Spinal cord (tissue), 9 donors: ENCODE measurements at regions not wholly inside any gene's neighbourhood (a gene's known extent, or its start where the extent isn't known, plus 50 kb on each side); places are given as distances from the start of the nearest gene placed in this dataset.
A peak's percentile ranks its signal among the peaks of the same experiment; 100 is the strongest.

Source experiments
- DNase-seq, 6 donors: peaks; one replicate each; pipeline versions ENCODE4 v3.0.0 to v3.0.0-alpha.2; 2013 to 2015; ENCODE audit warnings: low spot score in 6 of 6, low read depth in 4 of 6
- H3K27ac ChIP-seq: one replicate; pipeline ENCODE4 v1.5.1; 2013; ENCODE audit warnings: low read depth, low read length, control low read depth
- H3K27me3 ChIP-seq: one replicate; pipeline ENCODE4 v1.6.1; 2013; ENCODE audit warnings: low read length; ENCODE audit not compliant: control insufficient read depth, insufficient read depth
- H3K36me3 ChIP-seq: one replicate; pipeline ENCODE4 v1.6.1; 2013; ENCODE audit warnings: low read length; ENCODE audit not compliant: control insufficient read depth, insufficient read depth
- H3K4me1 ChIP-seq: one replicate; pipeline ENCODE4 v1.6.1; 2013; ENCODE audit warnings: low read length; ENCODE audit not compliant: control insufficient read depth, insufficient read depth
- H3K4me3 ChIP-seq: one replicate; pipeline ENCODE4 v1.5.1; 2013; ENCODE audit warnings: low read depth, low read length, control low read depth
- H3K9me3 ChIP-seq: one replicate; pipeline ENCODE4 v1.6.1; 2013; ENCODE audit warnings: low read length; ENCODE audit not compliant: control insufficient read depth, insufficient read depth
- WGBS: methylation state at CpG from one replicate; pipeline ENCODE4 v1.1.5; 2013; ENCODE audit warnings: missing lambda C conversion rate; ENCODE audit not compliant: insufficient coverage; 5-methylcytosine and 5-hydroxymethylcytosine counted together
- donor health status: healthy.

DNA sequence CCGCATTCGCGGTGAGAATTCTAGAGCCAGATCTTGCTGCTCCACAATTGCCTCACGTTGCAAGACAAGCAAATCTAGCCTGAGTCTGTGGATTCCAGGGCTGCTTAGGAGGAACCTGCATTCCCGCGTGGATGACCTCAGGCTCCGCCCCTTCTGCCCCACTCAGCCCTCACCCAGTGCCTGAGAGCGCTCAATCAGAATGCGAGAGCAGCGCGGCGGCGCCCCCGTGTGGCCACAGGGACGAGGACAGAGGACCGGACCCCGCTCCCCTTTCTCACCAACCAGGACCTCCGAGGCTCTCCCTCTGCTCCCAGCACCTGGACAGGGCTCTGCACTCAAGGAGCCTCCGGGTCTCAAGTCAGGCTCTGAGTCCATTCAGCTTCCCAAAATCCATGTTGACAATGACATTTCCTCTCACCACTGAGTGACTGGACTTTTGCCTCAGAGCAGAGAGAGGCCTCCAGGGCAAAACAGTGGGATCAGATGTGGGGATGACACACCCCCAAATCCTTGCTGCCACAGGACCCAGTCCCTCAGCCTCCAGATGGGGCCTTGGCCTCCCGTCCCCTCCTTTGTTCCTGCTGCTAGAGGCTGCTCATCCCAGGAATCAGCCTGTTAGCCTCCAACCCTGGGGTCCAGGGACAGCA, 52.0 kb downstream of the RPP21 start:
- WGBS, result 12% methylated on average over 20 of the region's 20 CpGs
- H3K36me3 ChIP-seq, result no peaks in the 10 kb centered on the region
- peak; percentile 9 to 84 (median 22) for DNase-seq
- no peak overlapping the region for H3K27ac ChIP-seq
- H3K9me3 ChIP-seq, result no peaks in the 10 kb centered on the region
- H3K27me3 ChIP-seq, result peaks cover 11% of the 10 kb centered on the region
- H3K4me3 ChIP-seq, result no peak overlapping the region
- H3K4me1 ChIP-seq, result peaks cover 5% of the 10 kb centered on the region

DNA sequence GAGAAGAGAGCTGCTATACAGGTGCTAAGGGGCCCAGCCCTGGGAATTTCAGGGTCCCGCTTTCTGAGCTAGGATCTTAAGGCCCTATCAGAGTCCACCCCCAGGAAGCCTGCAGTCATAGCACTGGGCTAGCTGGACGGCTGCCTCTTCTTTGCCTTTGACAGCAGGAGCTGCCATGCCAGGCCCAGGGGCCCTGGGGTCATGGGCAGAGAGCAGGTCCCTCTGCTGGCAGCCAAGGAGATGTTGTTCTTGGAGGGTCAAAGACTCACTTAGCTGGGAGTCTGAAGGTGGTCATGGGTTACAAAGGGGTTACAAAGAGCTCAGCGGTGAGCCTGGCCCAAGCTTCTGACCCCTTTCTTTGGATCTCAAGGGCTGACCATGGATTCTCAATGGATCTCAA, 52.7 kb downstream of the RPP21 start:
- no peak for DNase-seq
- Histone ChIP-seq H3K9me3 (no peaks in the 10 kb centered on the region), H3K4me1 (peaks cover 5% of the 10 kb centered on the region), H3K27ac (no peak overlapping the region), H3K27me3 (peaks cover 11% of the 10 kb centered on the region), H3K36me3 (no peaks in the 10 kb centered on the region), H3K4me3 (no peak overlapping the region)
- WGBS, result 37% methylated on average over 3 of the region's 3 CpGs

DNA sequence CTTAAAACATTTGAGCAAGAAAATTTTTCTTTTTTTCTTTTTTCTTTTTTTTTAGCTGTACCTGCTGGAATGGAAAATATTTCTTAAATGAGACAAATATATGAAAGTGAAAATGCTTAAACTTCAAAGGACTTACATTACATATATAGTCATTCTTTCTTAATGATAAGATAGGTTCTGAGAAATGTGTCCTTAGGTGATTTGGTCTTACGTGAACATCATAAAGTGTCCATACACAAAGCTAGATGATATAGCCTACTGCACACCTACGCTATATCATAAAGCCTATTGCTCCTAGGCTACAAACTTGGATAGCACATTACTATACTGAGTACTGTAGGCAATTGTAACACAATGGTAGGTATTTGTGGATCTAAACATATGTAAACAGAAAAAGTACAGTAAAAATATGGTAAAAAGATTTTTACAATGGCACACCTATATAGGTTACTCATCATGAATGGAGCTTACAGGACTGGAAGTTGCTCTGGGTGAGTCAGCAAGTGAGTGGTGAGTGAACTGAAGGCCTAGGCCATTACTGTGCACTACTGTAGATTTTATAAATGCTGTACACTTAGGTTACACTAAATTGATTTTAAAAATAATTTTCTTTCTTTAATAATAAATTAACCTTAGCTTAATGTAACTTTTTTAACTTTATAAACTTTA, 54.6 kb downstream of the RPP21 start:
- no peak overlapping the region for H3K4me3 ChIP-seq
- peaks cover 5% of the 10 kb centered on the region for H3K4me1 ChIP-seq
- no peak for DNase-seq
- no peaks in the 10 kb centered on the region for H3K36me3 ChIP-seq
- H3K27ac ChIP-seq, result no peak overlapping the region
- peaks cover 13% of the 10 kb centered on the region for H3K27me3 ChIP-seq
- WGBS, result no CpG with 5 or more reads among the region's 2 CpGs
- H3K9me3 ChIP-seq, result no peaks in the 10 kb centered on the region

GRCh38 chr6:30405934-30406333, 61.0 kb downstream of the RPP21 start:
- Histone ChIP-seq H3K4me3 (no peak overlapping the region), H3K27me3 (peaks cover 15% of the 10 kb centered on the region), H3K27ac (no peak overlapping the region), H3K4me1 (no peaks in the 10 kb centered on the region), H3K9me3 (no peaks in the 10 kb centered on the region), H3K36me3 (no peaks in the 10 kb centered on the region)
- WGBS, result 86% methylated on average over 1 of the region's 2 CpGs
- DNase-seq, result no peak

GRCh38 chr6:30409184-30409583, 64.2 kb downstream of the RPP21 start:
- Histone ChIP-seq H3K27ac (no peak overlapping the region), H3K36me3 (no peaks in the 10 kb centered on the region), H3K9me3 (peaks cover 2% of the 10 kb centered on the region), H3K27me3 (peaks cover 22% of the 10 kb centered on the region), H3K4me3 (no peak overlapping the region), H3K4me1 (no peaks in the 10 kb centered on the region)
- DNase-seq, result no peak
- WGBS, result 39% methylated on average over 2 of the region's 2 CpGs

DNA sequence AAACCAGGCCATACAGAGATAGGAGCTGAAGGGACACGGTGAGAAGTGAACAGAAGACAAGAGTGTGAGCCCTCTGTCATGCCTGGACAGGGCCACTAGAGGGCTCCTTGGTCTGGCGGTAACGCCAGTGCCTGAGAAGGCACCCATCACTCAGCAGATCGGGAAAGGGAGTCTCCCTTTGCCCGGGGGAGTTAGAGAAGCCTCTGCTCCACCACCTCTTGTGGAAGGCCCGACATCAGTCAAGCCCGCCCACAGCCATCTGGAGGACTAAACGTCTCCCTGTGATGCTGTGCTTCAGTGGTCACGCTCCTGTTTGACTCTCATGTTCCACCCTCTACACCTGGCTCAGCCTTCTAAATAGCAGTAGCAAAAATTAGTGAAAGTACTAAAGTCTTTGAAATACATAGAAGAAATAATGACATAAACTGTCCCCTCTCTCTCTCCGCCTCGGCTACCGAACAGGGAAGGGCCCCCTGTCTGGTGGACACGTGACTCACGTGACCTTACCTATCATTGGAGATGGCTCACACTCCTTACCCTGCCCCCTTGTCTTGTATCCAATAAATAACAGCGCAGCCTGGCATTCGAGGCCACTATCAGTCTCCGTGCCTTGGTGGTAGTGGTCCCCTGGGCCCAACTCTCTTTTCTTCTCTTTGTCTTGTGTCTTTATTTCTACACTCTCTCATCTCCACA, 66.7 kb downstream of the RPP21 start:
- WGBS, result 37% methylated on average over 15 of the region's 17 CpGs
- peak in 3 of 6 donors; percentile 1 to 34 (median 34) for DNase-seq
- peaks cover 2% of the 10 kb centered on the region for H3K9me3 ChIP-seq
- H3K4me1 ChIP-seq, result no peaks in the 10 kb centered on the region
- no peak overlapping the region for H3K27ac ChIP-seq
- no peak overlapping the region for H3K4me3 ChIP-seq
- peaks cover 28% of the 10 kb centered on the region for H3K27me3 ChIP-seq
- no peaks in the 10 kb centered on the region for H3K36me3 ChIP-seq

- DNase-seq, result no peak
- peaks cover 2% of the 10 kb centered on the region for H3K9me3 ChIP-seq
- no peak overlapping the region for H3K4me3 ChIP-seq
- no peak overlapping the region for H3K27ac ChIP-seq
- no peaks in the 10 kb centered on the region for H3K4me1 ChIP-seq
- peaks cover 24% of the 10 kb centered on the region for H3K27me3 ChIP-seq
- 65% methylated on average over 13 of the region's 13 CpGs for WGBS
- H3K36me3 ChIP-seq, result no peaks in the 10 kb centered on the region
Measured at GRCh38 chr6:30418448-30418847, 70.9 kb upstream of the HLA-E start.

DNA sequence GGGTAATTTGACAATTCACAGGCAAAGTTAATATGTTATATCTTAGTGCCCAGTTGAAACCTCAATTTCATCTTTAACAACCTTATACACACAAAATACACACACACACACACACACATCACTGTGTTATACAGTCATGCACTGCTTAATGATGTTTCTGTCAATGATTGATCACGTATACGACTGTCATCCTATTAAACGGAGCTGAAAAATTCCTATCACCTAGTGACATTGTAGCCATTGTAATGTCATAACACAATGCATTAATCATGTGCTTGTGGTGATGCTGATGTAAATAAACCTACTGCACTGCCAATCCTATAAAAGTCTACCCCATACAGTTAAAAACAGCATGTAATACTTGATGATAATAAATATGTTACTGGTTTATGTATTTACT, 64.8 kb upstream of the HLA-E start:
- no peak for DNase-seq
- no peaks in the 10 kb centered on the region for H3K27me3 ChIP-seq
- no CpG with 5 or more reads among the region's 3 CpGs for WGBS
- no peak overlapping the region for H3K4me3 ChIP-seq
- H3K9me3 ChIP-seq, result no peaks in the 10 kb centered on the region
- no peaks in the 10 kb centered on the region for H3K4me1 ChIP-seq
- no peak overlapping the region for H3K27ac ChIP-seq
- no peaks in the 10 kb centered on the region for H3K36me3 ChIP-seq
